Right ventricle myocardium inferior (tissue), 1 donor: ENCODE measurements at regions not wholly inside any gene's neighbourhood (a gene's known extent, or its start where the extent isn't known, plus 50 kb on each side); places are given as distances from the start of the nearest gene placed in this dataset.

Source experiments
- ATAC-seq: fragments of 200-7000 bp; cut with Tn5 transposase; one replicate; pipeline ENCODE4 v1.9.1; 2020; ENCODE audit warnings: mild to moderate bottlenecking, moderate library complexity
- DNase-seq: peaks from one replicate; pipeline ENCODE4 v3.0.0; 2021; ENCODE audit errors: missing footprints
- intact Hi-C: fragments of 100-400 bp; cut with DNase I; formaldehyde crosslinking; loops from one replicate; pipeline ENCODE4 v1.11.0; 2022
- donor health status: DM: no; HTN: yes; CAD: no; lungs with severe emphysema.

DNA sequence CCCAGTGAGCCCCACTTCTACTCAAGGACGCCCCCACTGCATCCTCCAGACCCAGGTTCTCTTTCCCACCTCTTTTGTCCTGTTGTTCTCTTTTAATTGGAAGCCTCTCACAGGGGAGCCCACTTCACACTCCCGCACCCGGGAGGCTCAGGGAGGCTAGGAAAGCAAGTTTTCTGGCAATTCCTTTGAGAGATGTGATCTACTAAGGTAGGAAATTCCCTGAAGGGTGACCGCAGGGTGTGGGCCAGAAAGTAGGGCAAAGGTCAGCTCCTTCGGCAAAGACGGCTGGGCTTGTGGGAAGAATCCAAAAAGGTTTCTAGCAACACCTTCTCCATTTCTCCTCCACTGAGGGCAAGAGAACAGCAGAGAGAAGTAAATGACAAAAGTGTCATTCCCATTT, 98.1 kb upstream of the PTPN1 start:
- intact Hi-C loops, result no loop called here
- ATAC-seq, result no peak
- DNase-seq, result peak; percentile 7

DNA sequence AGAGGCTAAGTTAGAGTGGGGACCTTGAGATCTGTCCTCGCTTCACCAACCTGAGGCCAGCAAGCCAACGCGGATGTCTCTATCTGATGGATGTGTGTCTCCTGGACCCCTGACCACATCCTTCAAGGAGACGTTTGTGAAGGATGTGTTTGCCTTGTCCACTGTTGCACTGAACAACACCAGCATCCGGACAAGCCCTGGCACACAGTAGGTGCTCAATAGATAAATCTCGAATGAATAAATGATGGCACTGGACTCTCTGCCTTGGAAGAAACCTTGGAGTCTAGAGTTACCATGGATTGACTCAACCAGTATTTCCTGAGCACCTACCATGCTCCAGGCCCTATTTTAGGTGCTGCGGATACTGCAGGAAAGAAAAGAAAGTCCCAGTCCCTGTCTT, 97.7 kb upstream of the PTPN1 start:
- intact Hi-C loops, result no loop called here
- DNase-seq (no peak), ATAC-seq (no peak)

DNA sequence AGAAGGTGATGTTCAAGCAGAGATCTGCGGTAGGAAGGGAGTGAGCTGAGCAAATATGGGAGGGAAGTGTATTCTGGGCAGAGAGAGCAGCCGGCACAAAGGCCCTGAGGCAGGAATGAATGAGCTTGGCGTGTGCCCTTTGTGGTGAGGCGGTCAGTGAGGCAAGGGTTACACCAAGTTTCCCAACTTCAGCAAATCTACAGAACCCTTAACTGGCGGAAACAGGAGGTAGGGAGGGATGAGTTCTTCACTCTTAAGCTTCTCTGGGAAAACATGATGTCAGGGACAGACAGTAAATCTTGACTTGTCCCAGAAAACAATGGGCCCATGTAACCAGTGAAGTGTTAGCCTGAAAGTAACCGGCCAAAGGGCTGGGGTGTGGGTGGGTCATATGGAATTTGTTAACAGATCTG, 97.1 kb upstream of the PTPN1 start:
- no peak for DNase-seq
- no peak for ATAC-seq
- intact Hi-C loops, result no loop called here

DNA sequence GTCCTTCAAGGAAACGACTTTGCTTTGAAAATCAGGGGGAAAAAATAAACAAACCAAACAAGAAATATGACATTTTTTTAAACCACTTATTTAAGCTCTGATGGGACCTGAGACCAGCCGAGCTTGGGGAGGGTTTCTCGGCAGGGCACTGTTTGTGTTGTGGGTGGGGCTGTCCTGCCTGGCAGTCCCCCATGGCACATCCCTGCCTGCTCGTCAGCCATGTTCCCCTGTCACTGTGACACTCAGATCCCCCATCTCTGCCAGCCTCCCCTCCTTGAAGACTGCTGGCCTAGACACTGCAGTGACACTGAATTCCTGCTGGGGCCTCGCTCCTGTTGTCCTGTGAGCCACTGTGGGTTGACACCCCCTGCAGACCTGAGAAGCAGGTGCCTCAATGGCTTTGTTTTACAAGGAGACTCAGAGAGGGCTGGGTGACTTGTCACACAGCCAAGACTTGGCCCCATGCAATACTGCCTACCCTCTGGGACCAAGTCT, 95.1 kb upstream of the PTPN1 start:
- peak; percentile 12 for ATAC-seq
- DNase-seq, result no peak
- intact Hi-C loops, result loop anchor here (1.0 to 5.0 kb wide), 3 partner anchors 15 to 37 kb away; no protein-coding TSS in a partner anchor

DNA sequence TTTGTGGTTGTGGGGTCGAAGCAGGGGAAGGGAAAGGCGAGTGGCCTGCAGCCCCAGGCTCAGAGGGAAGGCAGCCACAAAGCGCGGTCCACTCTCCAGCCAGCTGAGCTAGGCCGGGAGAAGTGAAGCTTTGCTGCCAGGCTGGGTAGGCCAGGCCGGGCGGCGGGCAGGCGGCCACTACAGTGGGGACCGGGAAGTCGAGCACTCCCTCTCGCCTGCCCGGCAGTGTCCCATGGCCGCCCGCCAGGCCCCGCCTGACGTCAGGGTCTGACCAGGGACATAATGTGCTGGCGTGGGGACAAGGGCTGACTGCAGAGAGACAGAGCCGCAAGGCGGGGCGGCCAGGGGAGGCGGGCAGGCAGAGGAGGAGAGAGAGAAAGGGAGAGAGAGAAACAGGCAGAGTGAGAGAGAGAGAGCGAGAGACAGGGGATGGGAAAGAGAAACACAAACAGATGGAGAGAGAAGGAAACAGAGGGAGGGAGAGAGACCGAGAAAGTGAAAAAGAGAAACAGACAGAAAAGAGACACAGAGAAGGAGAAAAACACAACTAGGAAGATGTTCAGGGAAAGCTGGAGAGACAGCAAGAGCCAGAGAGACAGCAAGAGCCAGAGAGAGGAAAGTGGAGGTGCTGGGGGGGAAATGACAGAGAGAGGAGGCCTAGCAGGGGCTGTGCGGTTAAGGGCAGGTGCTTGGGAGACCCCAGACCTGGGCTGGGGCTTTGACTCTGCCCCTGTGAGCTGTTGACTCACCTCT, 94.5 kb upstream of the PTPN1 start:
- intact Hi-C loops, result loop anchor here (1.0 to 5.0 kb wide), 3 partner anchors 15 to 37 kb away; no protein-coding TSS in a partner anchor
- DNase-seq (peak; percentile 99), ATAC-seq (peak; percentile 97)

DNA sequence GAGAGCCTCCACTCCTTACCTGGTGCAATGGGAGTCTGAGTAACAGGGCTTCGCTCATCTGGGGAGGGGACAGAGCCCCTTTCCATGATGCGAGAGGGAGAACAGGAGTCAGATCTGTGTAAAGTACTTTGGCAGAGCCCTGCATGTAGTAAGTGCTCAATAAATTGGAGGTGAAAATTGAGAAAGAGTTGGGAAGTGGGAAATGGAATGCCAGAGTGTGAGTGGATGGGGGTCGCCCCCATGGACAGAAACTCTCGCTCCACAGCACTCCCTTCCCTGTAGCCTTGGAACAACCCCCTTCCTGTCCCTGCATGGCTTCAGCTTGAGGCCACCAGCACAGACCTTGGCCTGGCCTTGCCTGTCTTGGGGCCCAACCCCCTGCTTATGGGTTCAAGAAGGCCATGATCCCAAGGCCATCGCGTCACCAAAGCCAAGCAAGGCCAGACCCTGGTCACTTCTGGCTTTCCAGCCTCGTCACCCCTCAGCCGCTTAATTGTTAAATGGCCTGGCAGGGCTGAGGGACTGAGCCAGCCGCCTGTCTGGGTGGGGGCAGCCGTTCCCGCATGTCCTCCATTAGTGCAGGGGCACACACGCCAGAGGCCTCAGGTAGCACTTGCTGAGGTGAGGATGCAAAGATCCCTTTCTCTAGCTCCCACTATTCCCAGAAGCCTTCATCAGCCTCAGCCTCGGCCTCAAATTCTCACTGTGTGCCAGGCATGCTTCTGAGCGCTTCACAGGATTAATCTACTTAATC, 93.7 kb upstream of the PTPN1 start:
- DNase-seq (no peak), ATAC-seq (no peak)
- intact Hi-C loops, result loop anchor here (5.0 kb wide), 1 partner anchor 36 kb away; no protein-coding TSS in a partner anchor

DNA sequence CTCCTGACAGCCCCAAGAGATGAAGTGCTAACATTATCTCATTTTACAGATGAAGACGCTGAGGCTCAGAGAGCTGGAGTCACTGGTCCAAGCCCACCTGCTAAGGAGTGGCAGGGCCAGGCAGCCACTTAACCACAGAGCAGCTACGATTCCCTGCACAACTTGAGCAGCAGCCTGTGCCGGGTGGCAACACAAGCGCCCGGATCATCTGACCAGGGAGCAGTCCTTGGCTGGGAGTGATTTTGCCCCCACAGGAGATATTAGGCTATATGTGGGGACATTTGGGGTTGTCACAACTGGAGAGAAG, 93.2 kb upstream of the PTPN1 start:
- DNase-seq (no peak), ATAC-seq (no peak)
- intact Hi-C loops, result loop anchor here (5.0 kb wide), 1 partner anchor 35 kb away; no protein-coding TSS in a partner anchor

DNA sequence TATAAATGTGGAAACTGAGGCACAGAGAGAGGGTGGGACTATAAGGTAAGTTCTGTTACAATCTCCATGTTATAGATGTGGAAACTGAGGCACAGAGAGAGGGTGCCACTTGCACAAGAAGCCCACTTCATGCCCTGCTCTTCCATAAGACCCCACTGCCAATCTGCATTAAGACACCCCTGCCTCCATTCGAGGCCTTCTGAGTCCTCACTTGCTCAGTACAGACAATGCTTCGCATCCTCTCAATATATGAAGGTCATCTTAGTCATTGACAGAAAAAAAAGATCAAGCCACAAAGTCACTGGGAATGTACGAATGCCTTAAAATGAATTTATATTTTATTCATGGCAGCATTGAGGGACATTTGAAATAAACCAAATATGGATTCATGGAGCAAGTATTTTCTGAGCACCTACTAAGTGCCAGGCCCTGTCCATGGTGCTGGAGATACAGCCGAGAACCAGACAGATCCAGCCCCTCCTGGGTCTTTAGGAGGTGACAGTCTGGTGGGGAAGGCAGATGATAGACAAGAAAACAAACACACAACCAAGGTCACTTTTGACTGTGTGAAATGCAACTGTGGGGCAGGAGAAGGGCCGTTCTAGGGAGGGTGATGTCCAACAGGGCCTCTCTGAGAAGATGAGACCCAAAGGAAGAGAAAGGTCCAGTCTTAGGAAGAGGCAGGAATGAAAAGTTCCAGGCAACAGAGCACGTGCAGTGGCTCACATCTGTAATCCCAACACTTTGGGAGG, 92.5 kb upstream of the PTPN1 start:
- ATAC-seq, result no peak
- no peak for DNase-seq
- intact Hi-C loops, result loop anchor here (5.0 kb wide), 1 partner anchor 35 kb away; no protein-coding TSS in a partner anchor

DNA sequence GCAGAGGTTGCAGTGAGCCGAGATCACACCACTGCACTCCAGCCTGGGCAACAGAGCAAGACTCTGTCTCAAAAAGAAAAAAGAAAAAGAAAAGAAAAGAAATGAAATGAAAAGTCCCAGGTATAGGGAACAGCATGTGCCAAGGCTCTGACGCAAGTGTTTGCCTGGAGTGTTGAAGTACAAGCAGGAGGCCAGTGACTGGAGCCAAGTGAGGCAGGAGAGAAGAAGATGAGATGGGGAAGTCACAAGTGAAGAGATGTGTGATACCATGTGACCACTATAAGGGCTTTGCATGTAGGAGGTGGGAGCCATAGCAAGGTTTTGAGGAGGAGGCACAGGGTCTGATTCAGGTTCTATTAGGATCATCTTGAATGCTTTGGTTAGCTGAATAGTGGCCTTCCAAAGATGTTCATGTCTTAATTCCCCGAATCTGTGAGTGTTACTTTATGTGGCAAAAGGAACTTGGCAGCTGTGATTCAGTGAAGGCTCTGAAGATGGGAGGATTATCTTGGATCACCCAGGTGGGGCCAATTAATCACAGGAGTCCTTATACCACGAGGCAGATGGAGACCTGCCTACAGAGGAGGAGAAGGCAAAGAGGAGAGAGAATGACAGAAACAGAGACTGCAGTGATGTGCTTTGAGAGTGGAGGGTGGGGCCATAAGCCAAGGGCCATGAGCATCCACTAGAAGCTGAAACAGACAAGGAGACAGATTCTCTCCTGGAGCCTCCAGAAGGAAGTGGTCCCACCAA, 91.1 kb upstream of the PTPN1 start:
- ATAC-seq, result no peak
- DNase-seq, result no peak
- intact Hi-C loops, result loop anchor here (5.0 kb wide), 1 partner anchor 33 kb away; no protein-coding TSS in a partner anchor

DNA sequence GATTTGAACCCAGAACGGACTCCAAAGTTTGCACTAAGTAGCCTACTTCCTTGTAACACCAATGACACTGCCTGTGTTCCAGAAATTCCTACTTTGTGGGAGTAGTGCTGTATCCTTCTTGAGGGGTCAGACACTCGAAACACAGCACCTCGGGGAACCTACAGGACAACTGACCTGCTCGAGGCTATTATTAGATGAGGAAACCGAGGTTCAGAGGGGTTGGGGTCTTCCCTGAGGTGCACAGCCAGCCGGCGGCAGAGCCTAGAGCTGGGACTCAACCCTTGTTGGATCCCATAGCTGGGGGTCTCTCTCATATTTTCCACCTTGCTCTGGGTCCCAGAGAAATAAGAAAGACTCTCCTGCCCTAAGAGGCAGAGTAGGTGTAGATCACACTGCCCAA, 89.8 kb upstream of the PTPN1 start:
- intact Hi-C loops, result no loop called here
- DNase-seq, result no peak
- no peak for ATAC-seq

DNA sequence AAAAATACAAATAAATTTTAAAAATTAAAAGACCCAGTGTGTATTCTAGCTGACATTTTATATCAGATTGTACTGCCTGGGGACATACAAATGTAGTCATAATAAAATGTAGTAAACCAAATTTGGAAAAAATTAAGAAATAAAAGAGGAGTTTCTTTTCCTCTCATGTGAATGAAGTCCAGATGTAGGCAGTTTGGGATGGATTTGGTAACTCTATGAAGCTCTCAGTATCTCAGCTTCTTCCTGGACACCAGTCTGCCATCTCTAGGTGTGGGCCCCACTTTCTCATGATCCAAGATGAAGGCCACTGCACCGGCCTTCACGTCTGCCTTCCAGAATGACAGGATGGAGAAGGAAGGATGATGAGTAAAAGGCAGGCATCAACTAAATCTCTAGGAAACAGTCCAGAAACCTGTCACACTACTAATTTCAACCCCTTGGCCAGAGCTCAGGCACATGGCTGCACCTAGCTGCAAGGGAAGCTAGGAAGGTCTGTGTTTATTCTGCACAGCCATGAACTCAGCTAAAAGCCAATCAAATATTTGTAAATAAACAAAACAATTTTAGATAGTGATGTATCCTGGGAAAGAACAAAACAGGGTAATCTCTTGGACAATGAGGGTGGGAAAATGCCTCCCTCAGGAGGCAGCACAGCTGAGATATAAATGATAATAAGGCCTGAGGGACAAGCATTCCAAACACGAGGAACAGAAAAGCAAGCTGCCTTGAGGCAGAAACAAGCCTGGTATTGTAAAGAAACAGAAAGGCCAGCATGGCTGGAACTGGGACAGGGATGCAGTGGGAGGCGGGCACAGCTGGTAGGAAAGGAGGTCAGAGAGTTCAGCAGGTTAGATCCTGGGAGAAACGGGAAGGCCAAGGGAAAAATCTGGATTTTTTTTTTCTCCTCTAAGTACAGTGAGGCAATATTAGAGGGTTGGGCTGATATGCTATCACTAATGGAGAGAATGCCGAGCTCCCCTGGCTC, 88.5 kb upstream of the PTPN1 start:
- intact Hi-C loops, result no loop called here
- no peak for DNase-seq
- ATAC-seq, result no peak

DNA sequence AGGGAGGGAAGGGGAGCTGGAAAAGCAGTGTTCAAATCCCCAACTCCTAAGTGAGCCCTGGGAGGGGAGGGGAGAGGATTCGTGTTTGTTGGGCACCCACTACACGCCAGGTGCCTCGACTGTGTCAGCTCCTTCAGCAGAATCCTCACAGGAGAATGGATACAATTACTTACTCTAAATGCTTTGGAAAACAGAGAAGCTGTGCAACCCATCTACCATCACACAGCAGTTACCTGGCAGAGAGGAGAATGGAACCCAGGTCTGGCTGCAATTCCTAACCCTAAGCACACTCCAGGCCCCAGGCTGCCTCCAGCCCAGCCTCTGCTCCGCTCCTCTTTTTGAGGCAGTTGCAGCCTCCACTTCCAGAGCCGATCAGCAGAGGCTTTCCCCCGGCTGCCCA, 86.4 kb upstream of the PTPN1 start:
- DNase-seq (no peak), ATAC-seq (no peak)
- intact Hi-C loops, result no loop called here

DNA sequence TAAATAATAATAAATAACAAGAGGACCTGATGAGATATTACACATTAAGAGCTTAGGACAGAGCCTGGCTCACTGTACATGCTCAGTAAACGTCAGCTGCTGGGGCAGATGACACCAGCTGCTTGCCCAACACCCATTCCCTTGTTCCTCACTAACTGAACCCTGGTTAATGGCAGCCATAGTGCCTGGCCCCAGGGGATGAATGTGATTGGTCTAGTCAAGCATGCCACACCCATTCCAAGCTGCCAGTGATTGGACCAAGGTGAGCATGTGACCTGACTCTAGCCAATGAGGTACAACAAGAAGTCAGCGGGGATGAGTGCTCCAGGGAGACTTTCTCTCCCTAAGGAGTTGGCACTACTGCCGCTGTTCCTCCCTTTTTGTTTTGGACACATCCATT, 85.1 kb upstream of the PTPN1 start:
- no peak for DNase-seq
- intact Hi-C loops, result no loop called here
- no peak for ATAC-seq

DNA sequence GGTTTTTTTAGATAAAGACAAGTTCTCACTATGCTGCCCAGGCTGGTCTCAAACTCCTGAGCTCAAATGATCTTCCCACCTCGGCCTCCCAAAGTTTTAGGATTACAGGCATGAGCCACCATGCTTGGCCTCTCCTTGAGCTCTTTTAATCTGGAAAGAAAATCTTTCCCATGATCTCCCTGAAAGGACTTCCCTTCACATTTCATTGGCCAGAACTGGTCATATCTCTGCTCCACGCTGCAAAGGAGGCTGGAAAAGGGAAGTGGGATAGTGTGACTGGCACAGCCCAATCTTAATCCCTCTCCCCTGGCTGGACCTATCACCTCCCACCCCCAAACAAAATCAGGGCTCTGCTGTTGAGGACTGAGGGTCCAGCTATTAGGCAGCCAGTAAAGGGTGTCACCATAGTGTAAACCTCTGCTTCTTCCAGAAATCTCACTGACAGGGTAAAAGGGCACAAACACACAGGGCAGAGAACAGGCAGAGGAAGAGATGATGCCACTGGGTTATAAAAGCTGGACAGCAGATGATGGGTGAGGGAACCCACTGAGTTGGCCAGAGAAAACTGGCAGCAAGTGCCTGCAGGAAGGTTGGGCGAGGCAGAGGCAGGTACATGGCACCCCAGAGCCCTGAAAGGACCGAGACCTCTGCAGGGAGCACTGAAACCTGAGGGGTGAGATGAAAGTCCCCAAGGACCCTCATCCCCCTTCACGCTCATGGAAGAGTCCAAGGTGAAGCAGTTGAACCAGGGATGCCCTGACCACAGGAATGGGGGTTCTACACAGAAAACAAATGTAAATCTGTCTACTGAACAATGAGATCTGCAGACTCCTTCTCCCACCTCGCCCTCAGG, 83.1 kb upstream of the PTPN1 start:
- intact Hi-C loops, result no loop called here
- DNase-seq, result no peak
- ATAC-seq, result no peak

DNA sequence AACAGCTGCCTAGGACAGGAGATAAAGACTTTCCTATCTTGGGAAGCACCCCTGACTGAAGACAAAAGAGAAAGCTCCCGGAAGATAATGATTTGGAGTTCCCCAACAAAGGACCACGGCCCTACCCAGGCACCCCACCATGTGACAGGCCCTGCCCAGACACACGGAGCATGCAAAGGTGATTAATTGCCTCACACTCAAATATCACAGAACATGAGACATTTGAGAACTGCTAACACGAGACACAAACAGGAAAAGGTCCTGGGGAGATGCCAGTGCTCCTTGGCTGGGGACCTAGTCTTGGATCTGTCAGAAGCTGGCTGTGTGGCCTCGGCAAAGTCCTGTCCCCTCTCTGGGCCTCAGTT, 82.5 kb upstream of the PTPN1 start:
- DNase-seq, result no peak
- ATAC-seq, result peak; percentile 40
- intact Hi-C loops, result no loop called here

DNA sequence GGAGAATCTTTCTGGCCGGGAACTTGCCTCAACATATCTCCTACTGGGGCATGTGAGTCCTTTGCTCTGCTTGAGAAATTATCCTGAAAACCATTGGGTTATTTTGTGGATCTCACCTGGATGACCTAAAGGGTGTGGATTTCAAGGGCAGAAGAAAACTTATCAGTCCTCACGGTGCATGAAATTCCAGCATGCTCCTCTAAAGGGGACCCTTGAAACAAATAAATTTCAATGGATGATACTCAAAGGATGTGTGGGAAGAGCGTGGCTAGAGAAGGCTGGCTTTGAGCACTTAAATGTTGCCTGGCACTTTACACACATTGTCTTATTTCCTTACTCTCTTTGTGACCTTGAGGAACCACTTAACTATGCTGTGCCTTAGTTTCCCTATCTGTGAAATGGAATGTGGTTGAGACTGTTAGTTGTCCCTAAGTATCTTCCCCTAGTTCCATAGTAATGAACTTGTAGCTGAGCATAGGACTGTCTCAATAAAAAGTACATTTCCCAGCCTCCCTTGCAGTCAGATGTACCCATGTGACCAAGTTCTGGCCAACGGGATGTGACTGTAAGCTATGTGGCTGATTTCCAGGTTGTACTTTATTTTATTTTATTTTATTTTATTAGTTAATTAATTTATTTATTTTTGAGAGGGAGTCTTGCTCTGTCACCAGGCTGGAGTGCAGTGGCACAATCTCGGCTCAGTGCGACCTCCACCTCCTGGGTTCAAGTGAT, 81.9 kb upstream of the PTPN1 start:
- DNase-seq (no peak), ATAC-seq (no peak)
- intact Hi-C loops, result no loop called here
